GM23248 (cell line): ENCODE measurements at regions not wholly inside any gene's neighbourhood (a gene's known extent, or its start where the extent isn't known, plus 50 kb on each side); places are given as distances from the start of the nearest gene placed in this dataset.

ENCODE experiments used
- EZH2 ChIP-seq: fragments of 200-600 bp; sonication (generic); IDR thresholded peaks from 2 replicates; pipeline ENCODE4 v1.6.1; 2018; ENCODE audit warnings: antibody characterized with exemption, mild to moderate bottlenecking; ENCODE audit not compliant: insufficient read depth, poor library complexity, severe bottlenecking
- EZH2phosphoT487 ChIP-seq: fragments of 200-600 bp; sonication (generic); IDR thresholded peaks from 2 replicates; pipeline ENCODE4 v1.6.1; 2018; ENCODE audit warnings: antibody characterized with exemption, moderate library complexity, mild to moderate bottlenecking, low read depth; ENCODE audit not compliant: insufficient read depth

GRCh38 chrX:5431823-5432222 lies 796.8 kb downstream of the NLGN4X start:
- TF ChIP-seq EZH2, result no peak
- TF ChIP-seq EZH2phosphoT487, result no peak
